Large intestine (tissue), 3 donors: ENCODE measurements at regions not wholly inside any gene's neighbourhood (a gene's known extent, or its start where the extent isn't known, plus 50 kb on each side); places are given as distances from the start of the nearest gene placed in this dataset.
"Not testable (repeated sequence)": the region's sequence is repeated elsewhere in the genome, so short reads cannot be mapped to it uniquely, and the experiment has no call there.

Source experiments
- DNase-seq, 2 donors: peaks; one replicate each; pipeline versions ENCODE4 v3.0.0 to v3.0.0-alpha.2; 2013
- H3K27ac ChIP-seq: one replicate; pipeline ENCODE4 v1.5.1; 2013; ENCODE audit warnings: low read length
- H3K27me3 ChIP-seq: 2 replicates; pipeline ENCODE4 v1.6.1; 2013; ENCODE audit warnings: low read length; ENCODE audit not compliant: control insufficient read depth, insufficient read depth
- H3K36me3 ChIP-seq: 2 replicates; pipeline ENCODE4 v1.6.1; 2013; ENCODE audit warnings: low read length; ENCODE audit not compliant: control insufficient read depth, insufficient read depth
- H3K4me1 ChIP-seq: one replicate; pipeline ENCODE4 v1.6.1; 2013; ENCODE audit warnings: low read length; ENCODE audit not compliant: control insufficient read depth, insufficient read depth
- H3K4me3 ChIP-seq: one replicate; pipeline ENCODE4 v1.5.1; 2013; ENCODE audit warnings: low read length
- H3K9me3 ChIP-seq: one replicate; pipeline ENCODE4 v1.6.1; 2013; ENCODE audit warnings: mild to moderate bottlenecking, low read depth, low read length, moderate library complexity; ENCODE audit not compliant: control insufficient read depth
- WGBS: methylation state at CpG from one replicate; pipeline ENCODE4 v1.1.5; 2013; ENCODE audit warnings: low lambda C conversion rate; ENCODE audit not compliant: insufficient coverage; 5-methylcytosine and 5-hydroxymethylcytosine counted together

DNA sequence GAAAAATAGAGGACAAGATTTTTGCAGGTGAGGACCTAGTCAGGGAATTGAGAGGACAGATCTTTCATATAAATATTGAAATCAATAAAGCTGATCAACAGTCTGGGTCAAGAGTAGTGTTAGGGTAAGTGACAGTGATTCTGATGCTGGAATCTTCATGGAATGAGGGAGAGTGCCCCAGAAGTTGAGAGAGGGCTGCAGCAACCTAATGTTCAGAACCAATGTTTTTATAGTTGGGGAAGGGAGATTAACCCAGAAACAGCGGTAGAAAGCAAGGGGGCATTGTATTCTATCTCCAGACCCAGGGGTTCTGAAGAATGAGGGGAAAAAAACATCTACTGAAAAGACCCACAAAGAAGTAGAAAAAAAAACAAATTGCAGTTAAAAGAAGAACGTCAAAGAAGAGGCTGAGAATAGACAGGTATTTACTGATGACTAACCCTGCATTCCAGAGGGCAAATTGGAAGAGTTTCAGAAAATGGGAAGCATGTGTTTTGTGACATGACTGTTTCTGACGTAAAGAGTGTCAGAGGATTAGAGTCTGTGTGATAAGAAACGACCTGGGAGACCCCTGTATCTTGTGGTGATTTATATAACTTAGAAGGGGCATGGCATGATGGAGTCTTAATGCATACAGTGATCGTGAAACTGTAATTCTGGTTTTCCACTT is 819.6 kb upstream of the EPHA5 start:
- no peaks in the 10 kb centered on the region for H3K36me3 ChIP-seq

DNA sequence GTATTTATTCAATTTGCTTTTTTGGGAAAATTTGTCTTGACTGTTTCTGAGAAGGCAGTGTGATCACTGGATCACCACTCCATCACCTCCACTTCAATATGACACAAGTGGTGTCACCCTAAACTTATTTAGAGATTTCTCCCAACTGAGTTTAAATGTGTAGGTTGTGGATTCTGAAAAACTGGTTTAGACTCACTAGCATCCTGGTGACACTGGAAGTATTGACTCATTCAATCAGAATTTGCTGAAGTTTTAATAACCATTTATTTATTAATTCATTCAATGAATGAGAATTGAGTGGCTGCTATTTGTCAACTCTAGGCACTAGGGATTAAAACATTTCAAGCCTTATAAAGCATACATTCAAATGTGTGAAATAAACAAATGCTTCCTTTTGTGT is 819.1 kb upstream of the EPHA5 start:
- no peak overlapping the region for H3K4me3 ChIP-seq
- H3K9me3 ChIP-seq = no peaks in the 10 kb centered on the region
- no peak for DNase-seq
- no peaks in the 10 kb centered on the region for H3K36me3 ChIP-seq
- no peaks in the 10 kb centered on the region for H3K27me3 ChIP-seq
- H3K27ac ChIP-seq = no peak overlapping the region
- H3K4me1 ChIP-seq = no peaks in the 10 kb centered on the region

More for the DNA sequence above, 819.6 kb upstream of the EPHA5 start:
- no peak for DNase-seq
- Histone ChIP-seq H3K9me3 (no peaks in the 10 kb centered on the region), H3K4me1 (no peaks in the 10 kb centered on the region), H3K27ac (no peak overlapping the region), H3K4me3 (no peak overlapping the region), H3K27me3 (no peaks in the 10 kb centered on the region)
- WGBS = 24% methylated on average over 2 of the region's 5 CpGs

DNA sequence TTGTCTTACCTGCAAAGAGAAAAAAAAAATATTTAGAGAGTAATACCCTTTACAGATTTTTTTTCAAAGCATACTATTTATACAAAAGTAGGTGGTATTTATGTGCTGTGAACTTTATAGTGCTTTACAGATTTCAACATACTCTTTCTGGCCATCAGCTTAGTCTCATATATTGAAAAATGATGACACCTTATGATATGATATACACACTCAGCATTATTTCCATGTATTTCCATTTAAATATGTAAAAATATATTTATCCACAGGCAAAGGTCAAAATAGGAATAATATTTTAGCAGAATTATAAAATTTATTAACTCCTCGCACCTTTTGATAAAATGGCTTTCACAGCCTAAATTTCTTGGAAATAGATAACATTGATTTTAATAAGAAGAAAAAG is 815.8 kb upstream of the EPHA5 start:
- DNase-seq = no peak
- H3K27ac ChIP-seq = no peak overlapping the region
- H3K27me3 ChIP-seq = no peaks in the 10 kb centered on the region
- no peaks in the 10 kb centered on the region for H3K36me3 ChIP-seq
- H3K9me3 ChIP-seq = no peaks in the 10 kb centered on the region
- 100% methylated on average over 1 of the region's 1 CpG for WGBS
- no peaks in the 10 kb centered on the region for H3K4me1 ChIP-seq
- H3K4me3 ChIP-seq = no peak overlapping the region

DNA sequence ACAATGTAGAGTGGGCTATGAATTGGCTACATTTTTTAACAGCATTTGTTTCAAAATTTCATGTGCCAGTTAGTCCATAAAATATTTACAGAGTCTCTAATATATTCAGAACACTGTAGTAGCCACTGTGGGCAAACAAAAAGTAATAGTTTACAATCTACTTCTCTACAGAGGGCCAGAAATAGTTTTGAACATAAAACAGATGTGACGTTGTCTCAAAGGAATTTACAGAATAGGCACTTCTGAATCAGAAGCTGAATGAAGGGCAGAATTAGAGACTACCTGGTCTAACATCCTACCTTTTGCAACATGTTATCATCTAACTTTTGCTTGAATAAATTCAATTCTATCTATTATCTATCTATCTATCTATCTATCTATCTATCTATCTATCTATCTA is 811.9 kb upstream of the EPHA5 start:
- Histone ChIP-seq H3K36me3 (no peaks in the 10 kb centered on the region), H3K4me1 (no peaks in the 10 kb centered on the region), H3K27ac (no peak overlapping the region), H3K4me3 (no peak overlapping the region), H3K27me3 (no peaks in the 10 kb centered on the region), H3K9me3 (no peaks in the 10 kb centered on the region)
- DNase-seq = no peak
- no CpG with 5 or more reads among the region's 1 CpG for WGBS

DNA sequence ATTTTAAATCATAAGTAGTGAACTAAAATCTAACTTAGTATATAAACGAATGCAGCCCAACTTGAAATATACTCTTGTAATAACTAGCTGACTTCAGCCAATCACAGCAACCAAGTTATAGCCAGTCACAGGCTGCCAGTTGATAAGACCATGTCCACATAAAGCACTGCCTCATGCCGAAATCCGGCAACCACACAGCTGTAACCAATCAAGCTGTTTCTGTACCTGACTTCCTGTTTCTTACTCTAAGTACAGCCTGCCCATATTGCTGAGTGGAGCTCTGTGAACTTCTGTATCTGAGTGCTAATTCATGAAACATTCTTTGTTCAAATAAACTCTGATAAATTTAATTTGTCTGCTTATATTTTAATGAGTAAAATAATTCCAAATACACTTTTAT is 805.3 kb upstream of the EPHA5 start:
- WGBS = 100% methylated on average over 1 of the region's 3 CpGs

DNA sequence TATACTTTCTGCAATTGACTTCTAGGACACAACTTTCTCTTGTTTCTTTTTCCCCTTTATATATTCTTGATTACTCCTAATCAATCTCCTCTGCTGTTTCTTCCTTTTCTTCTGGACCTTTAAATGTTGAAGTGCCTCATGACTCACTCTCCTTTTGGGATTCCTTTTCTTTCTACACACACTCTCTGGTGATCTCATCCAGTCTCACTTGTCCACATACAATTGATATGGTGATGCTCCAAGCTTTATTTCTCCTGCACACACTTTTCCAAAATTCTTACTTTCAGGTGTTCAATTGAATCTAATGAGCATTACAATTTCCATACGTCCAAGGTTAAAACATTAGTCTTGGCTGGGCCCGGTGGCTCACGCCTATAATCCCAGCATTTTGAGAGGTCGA is 794.8 kb upstream of the EPHA5 start:
- H3K4me1 ChIP-seq = no peaks in the 10 kb centered on the region
- no peak overlapping the region for H3K4me3 ChIP-seq
- no peaks in the 10 kb centered on the region for H3K9me3 ChIP-seq
- no peaks in the 10 kb centered on the region for H3K27me3 ChIP-seq
- H3K27ac ChIP-seq = no peak overlapping the region
- no peaks in the 10 kb centered on the region for H3K36me3 ChIP-seq
- DNase-seq = no peak
- WGBS = no CpG with 5 or more reads among the region's 4 CpGs

More for the DNA sequence above, 805.3 kb upstream of the EPHA5 start:
- DNase-seq = no peak
- Histone ChIP-seq H3K27me3 (no peaks in the 10 kb centered on the region), H3K9me3 (no peaks in the 10 kb centered on the region), H3K36me3 (no peaks in the 10 kb centered on the region), H3K4me3 (no peak overlapping the region), H3K27ac (no peak overlapping the region), H3K4me1 (no peaks in the 10 kb centered on the region)

DNA sequence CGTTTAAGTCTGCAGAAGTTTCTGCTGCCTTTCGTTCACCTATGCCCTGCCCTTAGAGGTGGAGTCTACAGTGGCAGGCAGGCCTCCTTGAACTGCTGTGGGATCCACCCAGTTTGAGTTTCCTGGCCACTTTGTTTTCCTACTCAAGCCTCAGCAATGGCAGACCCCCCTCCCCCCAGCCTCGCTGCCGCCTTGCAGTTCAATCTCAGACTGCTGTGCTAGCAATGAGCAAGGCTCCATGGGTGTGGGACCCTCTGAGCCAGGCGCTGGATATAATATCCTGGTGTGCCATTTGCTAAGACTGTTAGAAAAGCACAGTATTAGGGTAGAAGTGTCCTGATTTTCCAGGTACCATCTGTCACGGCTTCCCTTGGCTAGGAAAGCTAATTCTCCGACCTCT is 792.6 kb upstream of the EPHA5 start:
- H3K4me1 ChIP-seq, H3K27ac ChIP-seq, DNase-seq, H3K9me3 ChIP-seq, H3K27me3 ChIP-seq, H3K4me3 ChIP-seq, H3K36me3 ChIP-seq: not testable (repeated sequence)
- whole genome bisulfite sequencing = no CpG with 5 or more reads among the region's 7 CpGs

DNA sequence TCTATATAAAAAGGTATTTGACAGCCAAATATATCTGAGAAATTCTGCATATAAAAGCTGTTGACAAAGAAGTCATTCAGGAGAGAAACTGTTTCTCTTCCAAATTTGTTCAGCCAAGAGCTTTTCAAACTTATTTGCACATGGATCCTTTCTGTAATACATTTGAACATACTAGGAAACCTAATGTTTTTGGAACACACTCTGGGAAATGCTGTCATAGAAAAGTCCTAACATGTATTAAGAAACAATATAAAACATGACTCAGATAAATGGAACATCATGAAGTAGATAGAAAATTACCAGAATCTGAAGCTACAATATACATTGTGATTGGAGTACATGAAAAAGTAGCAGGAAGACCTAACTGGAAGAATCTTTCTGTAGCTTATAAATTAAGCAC is 781.5 kb upstream of the EPHA5 start:
- no peak overlapping the region for H3K4me3 ChIP-seq
- no peak for DNase-seq
- no peaks in the 10 kb centered on the region for H3K27me3 ChIP-seq
- no peaks in the 10 kb centered on the region for H3K4me1 ChIP-seq
- H3K9me3 ChIP-seq = no peaks in the 10 kb centered on the region
- H3K36me3 ChIP-seq = no peaks in the 10 kb centered on the region
- no peak overlapping the region for H3K27ac ChIP-seq

DNA sequence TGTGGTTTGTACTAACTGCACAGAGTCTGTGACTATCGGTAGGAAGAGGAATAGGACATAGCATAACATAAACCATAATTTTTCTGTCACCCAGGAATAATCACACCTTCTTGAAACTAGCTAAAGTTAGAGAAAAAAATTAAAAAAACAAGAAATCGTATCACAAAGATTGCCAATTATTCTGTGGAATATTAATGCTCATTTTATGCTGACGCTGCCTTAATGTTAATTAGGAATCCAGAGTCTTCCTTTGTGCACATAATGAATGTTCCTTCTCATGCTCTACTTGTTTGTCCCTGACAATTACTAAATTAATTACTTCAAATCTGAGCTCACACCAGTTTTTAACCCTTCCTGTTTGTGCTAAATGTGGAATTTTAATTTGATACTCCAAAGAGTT is 772.7 kb upstream of the EPHA5 start:
- WGBS = 67% methylated on average over 1 of the region's 3 CpGs
- no peak overlapping the region for H3K27ac ChIP-seq

DNA sequence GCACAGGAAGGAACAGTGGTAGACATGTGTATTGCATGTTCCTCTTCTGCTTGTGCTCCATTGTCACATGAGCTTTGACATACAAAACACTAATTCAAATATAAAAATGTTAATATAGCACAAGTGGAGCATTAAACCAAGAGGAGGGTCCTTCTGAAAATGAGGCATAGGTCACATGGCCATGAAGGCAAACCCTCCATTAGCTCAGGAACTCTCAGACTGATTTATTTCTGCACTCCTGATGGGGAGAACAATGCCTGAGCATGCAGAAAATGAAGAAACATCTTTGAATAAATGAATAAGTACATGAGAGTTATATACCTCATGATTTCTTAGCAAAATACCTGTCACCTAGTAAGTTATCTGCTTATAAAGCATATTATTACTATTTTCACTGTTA is 769.2 kb upstream of the EPHA5 start:
- Histone ChIP-seq H3K27ac (no peak overlapping the region), H3K36me3 (no peaks in the 10 kb centered on the region)

More for the DNA sequence above, 772.7 kb upstream of the EPHA5 start:
- Histone ChIP-seq H3K27me3 (no peaks in the 10 kb centered on the region), H3K36me3 (no peaks in the 10 kb centered on the region), H3K4me1 (no peaks in the 10 kb centered on the region), H3K9me3 (no peaks in the 10 kb centered on the region), H3K4me3 (no peak overlapping the region)
- DNase-seq = no peak

DNA sequence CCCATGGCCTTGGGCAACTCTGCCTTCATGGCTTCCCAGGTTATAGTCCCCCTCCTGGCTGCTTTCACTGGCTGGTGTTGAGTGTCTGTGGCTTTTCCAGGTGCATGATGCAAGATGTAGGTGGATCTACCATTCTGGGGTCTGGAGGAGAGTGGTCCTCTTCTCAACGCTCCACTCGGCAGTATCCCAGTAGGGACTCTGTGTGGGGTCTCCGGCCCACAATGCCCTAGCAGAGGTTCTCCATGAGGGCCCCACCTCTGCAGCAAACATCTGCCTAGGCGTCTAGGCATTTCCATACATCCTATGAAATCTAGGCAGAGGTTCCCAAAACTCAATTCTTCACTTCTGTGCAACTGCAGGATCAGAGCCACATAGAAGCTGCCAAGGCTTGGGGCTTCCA is 763.4 kb upstream of the EPHA5 start:
- Histone ChIP-seq H3K36me3 (no peaks in the 10 kb centered on the region), H3K9me3 (no peaks in the 10 kb centered on the region), H3K4me3 (no peak overlapping the region), H3K27me3 (no peaks in the 10 kb centered on the region), H3K4me1 (no peaks in the 10 kb centered on the region), H3K27ac (no peak overlapping the region)
- DNase-seq = no peak
- WGBS = no CpG with 5 or more reads among the region's 4 CpGs

More for the DNA sequence above, 769.2 kb upstream of the EPHA5 start:
- Histone ChIP-seq H3K9me3 (no peaks in the 10 kb centered on the region), H3K4me3 (no peak overlapping the region), H3K4me1 (no peaks in the 10 kb centered on the region), H3K27me3 (no peaks in the 10 kb centered on the region)
- no peak for DNase-seq
